IMR-90 (cell line): ENCODE measurements at regions not wholly inside any gene's neighbourhood (a gene's known extent, or its start where the extent isn't known, plus 50 kb on each side); places are given as distances from the start of the nearest gene placed in this dataset.

Experiments used
- ATAC-seq: fragments of 200-7000 bp; cut with Tn5 transposase; 2 replicates; pipeline ENCODE4 v1.9.1; 2020; ENCODE audit warnings: low read depth, mild to moderate bottlenecking, moderate library complexity
- BruUV-seq: library from RNA; stranded (reverse); fragments of 400-500 nt; replicated peaks from 2 replicates; lab custom pipeline; 2021; lab: Mats Ljungman, UMichigan
- CTCF ChIA-PET: fragments of 300-600 bp; formaldehyde crosslinking; extraction: SDS; loops from one replicate; lab custom pipeline; 2021; ENCODE audit warnings: antibody characterized with exemption; lab: Yijun Ruan, JAX
- POLR2A ChIA-PET: fragments of 300-600 bp; sonication (Branson Sonifier 250); formaldehyde crosslinking; loops from one replicate; lab custom pipeline; 2022; ENCODE audit warnings: antibody characterized with exemption; ENCODE audit not compliant: unreplicated experiment; lab: Charles Lee
- DNase-seq: peaks from one replicate; pipeline ENCODE4 v3.0.0; 2013
- H2AFZ ChIP-seq: replicated peaks from 2 replicates; pipeline ENCODE3; 2013; ENCODE audit warnings: low read length, mild to moderate bottlenecking; ENCODE audit not compliant: poor library complexity
- H2AK5ac ChIP-seq: 2 replicates; pipeline ENCODE4 v1.6.1; 2013; ENCODE audit warnings: low read depth, low read length, inconsistent platforms
- H2AK9ac ChIP-seq: replicated peaks from 2 replicates; pipeline ENCODE3; 2013; ENCODE audit warnings: mild to moderate bottlenecking, low read depth, low read length, moderate library complexity; ENCODE audit not compliant: poor library complexity
- H2BK120ac ChIP-seq: 2 replicates; pipeline ENCODE4 v1.6.1; 2013; ENCODE audit warnings: low read depth, low read length, inconsistent platforms
- H2BK15ac ChIP-seq: 3 replicates; pipeline ENCODE4 v1.6.1; 2013; ENCODE audit warnings: low read depth, low read length, inconsistent platforms
- H2BK20ac ChIP-seq: 2 replicates; pipeline ENCODE4 v1.6.1; 2013; ENCODE audit warnings: low read depth, mild to moderate bottlenecking, inconsistent platforms, low read length, moderate library complexity
- H2BK5ac ChIP-seq: 2 replicates; pipeline ENCODE4 v1.6.1; 2013; ENCODE audit warnings: mild to moderate bottlenecking, low read depth, low read length, inconsistent platforms; ENCODE audit not compliant: poor library complexity, severe bottlenecking
- H3K14ac ChIP-seq: replicated peaks from 2 replicates; pipeline ENCODE4 v1.6.1; 2013; ENCODE audit warnings: low read depth, low read length, inconsistent platforms
- H3K18ac ChIP-seq: 2 replicates; pipeline ENCODE4 v1.6.1; 2013; ENCODE audit warnings: low read depth, low read length, control low read depth
- H3K23ac ChIP-seq: 2 replicates; pipeline ENCODE4 v1.6.1; 2013; ENCODE audit warnings: low read depth, low read length, inconsistent platforms
- H3K27ac ChIP-seq: 2 replicates; pipeline ENCODE4 v1.5.1; 2013; ENCODE audit warnings: mild to moderate bottlenecking, control low read depth, low read length; ENCODE audit not compliant: insufficient read depth
- H3K27me3 ChIP-seq: 2 replicates; pipeline ENCODE4 v1.6.1; 2013; ENCODE audit warnings: low read length; ENCODE audit not compliant: control insufficient read depth, insufficient read depth
- H3K36me3 ChIP-seq: 2 replicates; pipeline ENCODE4 v1.6.1; 2013; ENCODE audit warnings: low read length, mixed read lengths; ENCODE audit not compliant: control insufficient read depth, insufficient read depth
- H3K4ac ChIP-seq: 2 replicates; pipeline ENCODE4 v1.6.1; 2013; ENCODE audit warnings: low read depth, low read length, inconsistent platforms
- H3K4me1 ChIP-seq: 2 replicates; pipeline ENCODE4 v1.6.1; 2013; ENCODE audit warnings: low read length, mixed read lengths; ENCODE audit not compliant: control insufficient read depth, insufficient read depth
- H3K4me2 ChIP-seq: 2 replicates; pipeline ENCODE4 v1.6.1; 2013; ENCODE audit warnings: low read depth, mild to moderate bottlenecking, control low read depth, low read length, moderate library complexity
- H3K4me3 ChIP-seq: 2 replicates; pipeline ENCODE4 v1.5.1; 2013; ENCODE audit warnings: low read depth, mild to moderate bottlenecking, control low read depth, low read length, moderate library complexity; ENCODE audit not compliant: insufficient read depth
- H3K56ac ChIP-seq: 2 replicates; pipeline ENCODE4 v1.6.1; 2013; ENCODE audit warnings: low read length, inconsistent platforms; ENCODE audit not compliant: insufficient read depth; ENCODE audit errors: extremely low read depth
- H3K79me1 ChIP-seq, 2 experiments: 2 replicates each; pipeline ENCODE4 v1.6.1; 2013; ENCODE audit warnings: low read length in 2 of 2, inconsistent platforms in 1 of 2, low read depth in 1 of 2
- H3K9ac ChIP-seq: 2 replicates; pipeline ENCODE4 v1.6.1; 2013; ENCODE audit warnings: low read depth, low read length, control low read depth
- H3K9me1 ChIP-seq: 2 replicates; pipeline ENCODE4 v1.6.1; 2013; ENCODE audit warnings: low read length, inconsistent platforms; ENCODE audit not compliant: insufficient read depth
- H3K9me3 ChIP-seq: 2 replicates; pipeline ENCODE4 v1.6.1; 2013; ENCODE audit warnings: low read length; ENCODE audit not compliant: control insufficient read depth, insufficient read depth
- H4K20me1 ChIP-seq: 2 replicates; pipeline ENCODE4 v1.6.1; 2013; ENCODE audit warnings: low read length, inconsistent platforms; ENCODE audit not compliant: insufficient read depth
- H4K5ac ChIP-seq: 2 replicates; pipeline ENCODE4 v1.6.1; 2013; ENCODE audit warnings: mild to moderate bottlenecking, low read depth, low read length, control low read depth
- H4K8ac ChIP-seq, 2 experiments: 2 replicates each; pipeline ENCODE4 v1.6.1; 2013; ENCODE audit warnings: low read depth in 2 of 2, low read length in 2 of 2, control low read depth in 1 of 2, inconsistent platforms in 1 of 2
- H4K91ac ChIP-seq: 2 replicates; pipeline ENCODE4 v1.6.1; 2013; ENCODE audit warnings: low read depth, low read length, inconsistent platforms; ENCODE audit not compliant: insufficient read depth
- BHLHE40 ChIP-seq: fragments of 150-350 bp; IDR thresholded peaks from 2 replicates; pipeline ENCODE4 v1.6.1; 2016; ENCODE audit warnings: mild to moderate bottlenecking, low read depth, low read length
- CHD1 ChIP-seq: IDR thresholded peaks from 2 replicates; pipeline ENCODE4 v1.6.1; 2012; ENCODE audit warnings: low read depth, low read length, improper control_type of control experiment
- FOS ChIP-seq: fragments of 150-350 bp; IDR thresholded peaks from 2 replicates; pipeline ENCODE4 v1.6.1; 2016; ENCODE audit warnings: low read depth, low read length
- MAFK ChIP-seq: IDR thresholded peaks from 2 replicates; pipeline ENCODE4 v1.6.1; 2012; ENCODE audit warnings: low read depth, low read length, improper control_type of control experiment
- MXI1 ChIP-seq: IDR thresholded peaks from 2 replicates; pipeline ENCODE4 v1.6.1; 2012; ENCODE audit warnings: low read depth, mild to moderate bottlenecking, low read length, moderate library complexity, borderline replicate concordance
- RAD21 ChIP-seq: IDR thresholded peaks from 2 replicates; pipeline ENCODE4 v1.6.1; 2012; ENCODE audit warnings: low read length, improper control_type of control experiment
- RCOR1 ChIP-seq: IDR thresholded peaks from 2 replicates; pipeline ENCODE4 v1.6.1; 2012; ENCODE audit warnings: mild to moderate bottlenecking, low read length, improper control_type of control experiment; ENCODE audit not compliant: insufficient replicate concordance
- RFX5 ChIP-seq: IDR thresholded peaks from 2 replicates; pipeline ENCODE4 v1.8.0; 2012; ENCODE audit warnings: low read depth, mild to moderate bottlenecking, low read length, moderate library complexity
- WGBS, 2 experiments: methylation state at CpG; one replicate each; pipeline versions ENCODE4 v1.1.5 to v1.1.7; 2013; ENCODE audit warnings: missing lambda C conversion rate in 2 of 2; ENCODE audit not compliant: insufficient read length in 1 of 2; ENCODE audit errors: extremely low coverage in 2 of 2; 5-methylcytosine and 5-hydroxymethylcytosine counted together
- dilution Hi-C: fragments of 300-500 bp; cut with HindIII; formaldehyde crosslinking; loops from one replicate; pipeline ENCODE4 v1.14.3; 2018; ENCODE audit warnings: low sequenced_read_pairs; ENCODE audit not compliant: unreplicated experiment
- in situ Hi-C: fragments of 300-500 bp; cut with MboI; formaldehyde crosslinking; loops from 3 replicates; pipeline ENCODE4 v1.14.3; 2019; ENCODE audit warnings: low sequenced_read_pairs, inconsistent platforms, mixed read lengths
- intact Hi-C: fragments of 100-400 bp; cut with micrococcal nuclease; formaldehyde crosslinking; loops from 2 replicates; pipeline ENCODE4 v1.10.0; 2022
- TF ChIP-seq, protein P1 (sequence below): conservative IDR thresholded peaks from 2 replicates; pipeline ENCODE4 v1.5.1; 2012; ENCODE audit warnings: mild to moderate bottlenecking, low read depth, low read length, improper control_type of control experiment
- TF ChIP-seq, protein P2 (sequence below): fragments of 150-350 bp; IDR thresholded peaks from 2 replicates; pipeline ENCODE4 v1.6.1; 2017; ENCODE audit warnings: mild to moderate bottlenecking, antibody characterized with exemption, low read length, low read depth

GRCh38 chr7:13092708-13093005 lies 405.2 kb downstream of the ARL4A start:
- H3K4me2 ChIP-seq: peak overlapping the region; percentile 70; the same call in 1 of the 2 replicates
- POLR2A ChIA-PET: no interaction called here
- in situ Hi-C loops: no loop called here

More at GRCh38 chr7:13092708-13093005, 405.2 kb downstream of the ARL4A start:
- DNase-seq (no peak), ATAC-seq (no peak)
- no peak overlapping the region for H3K4me3 ChIP-seq
- no peak overlapping the region for H3K56ac ChIP-seq
- H3K9me1 ChIP-seq: no peaks in the 10 kb centered on the region
- H2AK5ac ChIP-seq: no peak overlapping the region
- dilution Hi-C loops (no loop called here), intact Hi-C loops (loop anchor here (10.0 kb wide), 1 partner anchor 138 kb away; no protein-coding TSS in a partner anchor)
- H4K8ac ChIP-seq: no peak overlapping the region
- H2BK15ac ChIP-seq: no peak overlapping the region
- no peak overlapping the region for H3K23ac ChIP-seq
- H3K9me3 ChIP-seq: no peaks in the 10 kb centered on the region
- H3K27me3 ChIP-seq: no peaks in the 10 kb centered on the region
- H3K79me1 ChIP-seq: no peaks in the 10 kb centered on the region
- no peak for TF ChIP-seq BHLHE40
- no peak for TF ChIP-seq RCOR1
- no peak for TF ChIP-seq MXI1
- TF ChIP-seq RAD21: no peak
- TF ChIP-seq, protein P1, sequence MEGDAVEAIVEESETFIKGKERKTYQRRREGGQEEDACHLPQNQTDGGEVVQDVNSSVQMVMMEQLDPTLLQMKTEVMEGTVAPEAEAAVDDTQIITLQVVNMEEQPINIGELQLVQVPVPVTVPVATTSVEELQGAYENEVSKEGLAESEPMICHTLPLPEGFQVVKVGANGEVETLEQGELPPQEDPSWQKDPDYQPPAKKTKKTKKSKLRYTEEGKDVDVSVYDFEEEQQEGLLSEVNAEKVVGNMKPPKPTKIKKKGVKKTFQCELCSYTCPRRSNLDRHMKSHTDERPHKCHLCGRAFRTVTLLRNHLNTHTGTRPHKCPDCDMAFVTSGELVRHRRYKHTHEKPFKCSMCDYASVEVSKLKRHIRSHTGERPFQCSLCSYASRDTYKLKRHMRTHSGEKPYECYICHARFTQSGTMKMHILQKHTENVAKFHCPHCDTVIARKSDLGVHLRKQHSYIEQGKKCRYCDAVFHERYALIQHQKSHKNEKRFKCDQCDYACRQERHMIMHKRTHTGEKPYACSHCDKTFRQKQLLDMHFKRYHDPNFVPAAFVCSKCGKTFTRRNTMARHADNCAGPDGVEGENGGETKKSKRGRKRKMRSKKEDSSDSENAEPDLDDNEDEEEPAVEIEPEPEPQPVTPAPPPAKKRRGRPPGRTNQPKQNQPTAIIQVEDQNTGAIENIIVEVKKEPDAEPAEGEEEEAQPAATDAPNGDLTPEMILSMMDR: no peak
- no peak for TF ChIP-seq MAFK
- TF ChIP-seq FOS: no peak
- TF ChIP-seq CHD1: no peak
- TF ChIP-seq, protein P2, sequence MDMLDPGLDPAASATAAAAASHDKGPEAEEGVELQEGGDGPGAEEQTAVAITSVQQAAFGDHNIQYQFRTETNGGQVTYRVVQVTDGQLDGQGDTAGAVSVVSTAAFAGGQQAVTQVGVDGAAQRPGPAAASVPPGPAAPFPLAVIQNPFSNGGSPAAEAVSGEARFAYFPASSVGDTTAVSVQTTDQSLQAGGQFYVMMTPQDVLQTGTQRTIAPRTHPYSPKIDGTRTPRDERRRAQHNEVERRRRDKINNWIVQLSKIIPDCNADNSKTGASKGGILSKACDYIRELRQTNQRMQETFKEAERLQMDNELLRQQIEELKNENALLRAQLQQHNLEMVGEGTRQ: no peak
- no peak for TF ChIP-seq RFX5
- H2BK20ac ChIP-seq: no peak overlapping the region
- H4K5ac ChIP-seq: no peak overlapping the region
- CTCF ChIA-PET: no interaction called here
- no peak overlapping the region for H3K9ac ChIP-seq
- no peaks in the 10 kb centered on the region for H4K20me1 ChIP-seq
- H2BK5ac ChIP-seq: peak overlapping the region; percentile 7
- no TSS peak for BruUV-seq
- H2AK9ac ChIP-seq: no peak overlapping the region
- no peak overlapping the region for H3K18ac ChIP-seq
- WGBS, 2 experiments: no CpG with 5 or more reads among the region's 2 CpGs
- H3K14ac ChIP-seq: no peak overlapping the region
- H4K91ac ChIP-seq: no peak overlapping the region
- H3K27ac ChIP-seq: no peak overlapping the region
- H3K4ac ChIP-seq: no peak overlapping the region
- H3K4me1 ChIP-seq: peaks cover 2% of the 10 kb centered on the region; the same call in 1 of the 2 replicates
- no peak overlapping the region for H2AFZ ChIP-seq
- H3K36me3 ChIP-seq: no peaks in the 10 kb centered on the region
- no peak overlapping the region for H2BK120ac ChIP-seq
